Activated CD8-positive, alpha-beta memory T cell treated with anti-CD3 and anti-CD28 coated beads for 1 hour (primary cell): ENCODE measurements at regions not wholly inside any gene's neighbourhood (a gene's known extent, or its start where the extent isn't known, plus 50 kb on each side); places are given as distances from the start of the nearest gene placed in this dataset.

Experiments used
- DNase-seq, 2 donors: peaks; one replicate each; pipeline ENCODE4 v3.0.0-alpha.2; 2020; ENCODE audit warnings: low read depth in 1 of 2; ENCODE audit errors: extremely low read depth in 1 of 2

DNA sequence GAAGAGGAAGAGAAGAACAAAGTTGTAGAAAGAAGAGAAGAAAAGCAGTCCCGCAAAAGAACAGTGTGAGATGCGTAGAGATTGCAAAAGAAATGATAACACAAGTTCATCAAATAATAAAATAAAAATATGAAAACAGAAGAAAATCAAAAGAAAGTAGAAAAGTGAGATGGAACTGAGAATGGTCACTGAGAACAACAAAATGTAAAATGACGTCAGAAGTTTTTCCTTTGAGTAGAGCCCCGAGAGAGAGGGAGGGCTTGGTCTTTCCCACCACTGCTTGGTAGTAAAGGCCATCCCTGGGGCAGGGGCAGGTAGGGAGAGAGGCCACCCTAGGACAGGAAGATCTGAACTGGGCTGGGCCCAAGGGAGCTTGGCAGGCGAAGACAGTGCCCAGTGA is 533.7 kb downstream of the QKI start:
- DNase-seq: no peak

DNA sequence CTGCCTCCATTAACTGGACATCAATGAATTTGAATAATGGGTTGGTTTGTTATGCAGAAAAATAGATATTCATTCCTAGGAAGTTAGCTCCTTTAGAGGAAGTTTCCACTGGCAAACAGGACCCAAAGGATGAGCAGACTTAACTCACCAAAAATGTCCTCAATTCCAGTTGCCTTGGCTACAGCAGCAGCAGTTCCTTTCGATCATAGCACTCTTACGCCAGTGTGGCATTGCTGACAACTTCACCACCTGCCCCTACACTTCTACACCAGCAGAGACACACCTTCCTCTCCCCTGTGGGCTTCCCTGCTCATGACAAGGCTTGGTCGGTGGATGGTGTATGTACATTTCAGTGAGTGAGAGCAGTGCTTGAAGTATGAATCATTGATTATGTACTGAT is 532.8 kb downstream of the QKI start:
- no peak for DNase-seq

DNA sequence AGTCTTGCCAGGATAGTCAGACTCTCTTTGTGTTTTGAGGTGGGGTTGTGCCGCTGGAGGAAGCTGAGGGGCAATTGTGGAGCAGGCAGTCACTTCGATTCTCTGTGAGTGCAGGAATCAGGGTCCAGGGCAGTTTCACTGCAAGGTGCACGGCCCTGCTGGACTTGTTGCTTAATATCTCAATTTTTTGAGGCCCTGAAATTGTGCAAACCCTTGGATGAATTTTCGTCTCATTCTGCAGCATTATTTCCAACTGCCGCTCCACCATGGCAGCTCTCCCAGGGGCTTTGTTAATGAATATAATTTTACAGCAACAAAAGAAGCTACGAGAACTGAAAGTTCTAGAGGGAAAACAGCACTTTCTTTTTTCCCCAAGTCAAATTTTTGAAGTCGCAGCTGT is 531.9 kb downstream of the QKI start:
- DNase-seq: no peak

DNA sequence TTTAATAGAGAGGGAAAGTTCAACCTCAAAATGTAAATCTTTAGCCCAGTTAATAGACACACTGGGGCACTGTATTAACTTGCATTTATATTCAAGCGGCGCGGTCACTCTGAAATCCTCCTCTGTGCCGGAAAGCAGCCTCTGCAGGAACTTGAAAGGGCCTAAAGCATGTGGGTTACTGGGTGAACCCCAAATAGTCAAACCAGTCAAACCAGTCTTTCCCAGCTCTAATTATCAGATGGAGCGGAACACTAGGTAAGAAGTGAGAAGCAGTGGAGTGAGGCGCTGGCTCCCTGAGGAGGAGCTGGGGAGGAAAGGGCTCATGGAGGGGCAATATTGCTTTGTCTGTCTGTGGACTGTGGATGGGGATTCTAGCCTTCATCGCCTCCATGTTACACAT is 531.3 kb downstream of the QKI start:
- DNase-seq: no peak

DNA sequence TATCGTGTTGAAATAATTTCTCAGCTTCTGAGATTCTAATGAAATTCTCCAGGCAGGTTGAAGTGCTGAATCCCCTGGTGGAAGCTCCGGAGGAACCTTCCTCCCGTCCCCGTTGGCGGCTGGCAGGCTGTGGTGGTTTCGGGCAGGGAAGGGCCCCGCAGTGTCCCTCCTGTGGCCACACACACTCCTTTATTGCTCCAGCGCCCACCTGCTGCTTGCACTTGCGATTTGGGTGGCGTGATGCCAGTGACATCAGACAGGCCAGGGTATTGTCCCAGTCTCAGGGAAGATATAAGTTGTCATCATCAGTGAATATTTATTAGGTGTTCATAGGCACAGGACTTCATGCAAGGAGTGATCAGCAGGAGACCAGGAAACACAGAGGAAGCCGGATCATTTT is 530.4 kb downstream of the QKI start:
- no peak for DNase-seq

DNA sequence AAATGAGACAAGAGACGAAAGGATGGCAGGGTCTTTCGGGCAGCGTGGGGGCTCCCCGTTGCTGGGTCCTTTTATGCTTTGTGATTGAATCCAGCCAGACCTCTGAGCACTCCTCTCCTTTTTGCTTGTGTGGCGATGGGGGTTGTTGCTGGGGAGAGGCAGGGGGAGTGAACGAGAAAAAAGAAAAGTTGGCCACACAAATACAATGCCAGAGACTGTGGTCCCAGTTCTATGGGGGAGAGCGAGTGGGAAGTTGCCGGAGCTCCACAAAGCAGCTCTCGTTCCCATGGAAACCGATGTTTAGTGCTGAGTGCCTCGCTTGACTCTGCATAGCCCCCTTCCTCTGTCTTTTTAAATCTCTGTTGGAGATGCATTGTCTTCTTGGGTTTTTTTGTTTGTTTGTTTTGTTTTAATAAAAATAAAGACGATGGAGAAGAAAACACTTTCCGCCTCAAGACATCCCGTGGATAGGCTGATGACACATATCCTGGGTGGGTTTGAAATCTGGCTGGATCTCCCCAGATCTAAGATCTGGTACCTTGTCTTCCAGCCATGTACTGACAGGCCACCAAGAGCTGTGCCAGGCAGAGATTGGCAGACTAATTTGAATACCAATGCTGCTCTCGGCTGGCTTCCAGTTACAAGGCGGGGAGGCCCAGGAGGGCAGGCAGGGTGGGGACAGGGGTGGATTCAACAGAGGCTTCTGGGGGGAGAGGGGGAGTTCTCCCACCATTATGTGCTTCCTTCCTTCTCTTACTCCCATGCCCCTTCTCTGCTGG is 529.3 kb downstream of the QKI start:
- no peak for DNase-seq

DNA sequence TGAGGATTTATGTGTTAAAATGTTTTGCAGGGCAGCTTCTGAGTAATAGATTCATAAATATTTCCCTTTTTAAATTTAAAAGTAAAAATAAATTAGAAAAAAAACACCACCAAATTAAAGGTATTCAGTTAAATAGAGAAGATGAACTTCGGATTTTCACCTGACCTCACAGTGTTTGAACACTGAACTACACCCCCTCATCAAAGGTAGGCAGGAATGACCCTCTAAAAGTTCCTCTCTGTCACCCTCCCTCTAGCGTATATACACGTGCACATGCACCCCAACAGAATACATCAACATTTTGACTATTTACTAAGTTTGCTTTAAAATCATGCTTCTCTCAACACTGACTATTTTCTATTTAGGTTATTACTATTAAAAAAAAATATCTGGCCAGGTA is 528.3 kb downstream of the QKI start:
- no peak for DNase-seq

DNA sequence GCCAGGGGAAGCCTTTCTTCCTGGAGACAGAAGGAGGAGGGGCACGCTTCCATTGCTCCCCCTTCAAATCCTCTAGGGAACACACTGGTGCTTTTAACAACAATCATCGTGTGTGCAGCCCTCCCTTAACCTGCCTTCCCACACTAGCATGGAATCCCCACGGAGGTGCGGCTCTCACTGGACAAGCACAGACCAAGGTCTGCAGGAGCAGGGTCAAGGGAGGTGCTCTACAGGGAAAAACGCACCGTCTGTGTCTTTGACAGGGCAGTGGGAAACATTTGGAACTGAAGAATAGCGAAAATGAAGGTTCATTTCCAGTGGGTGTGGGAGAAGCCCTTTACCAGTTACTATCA is 527.1 kb downstream of the QKI start:
- no peak for DNase-seq

DNA sequence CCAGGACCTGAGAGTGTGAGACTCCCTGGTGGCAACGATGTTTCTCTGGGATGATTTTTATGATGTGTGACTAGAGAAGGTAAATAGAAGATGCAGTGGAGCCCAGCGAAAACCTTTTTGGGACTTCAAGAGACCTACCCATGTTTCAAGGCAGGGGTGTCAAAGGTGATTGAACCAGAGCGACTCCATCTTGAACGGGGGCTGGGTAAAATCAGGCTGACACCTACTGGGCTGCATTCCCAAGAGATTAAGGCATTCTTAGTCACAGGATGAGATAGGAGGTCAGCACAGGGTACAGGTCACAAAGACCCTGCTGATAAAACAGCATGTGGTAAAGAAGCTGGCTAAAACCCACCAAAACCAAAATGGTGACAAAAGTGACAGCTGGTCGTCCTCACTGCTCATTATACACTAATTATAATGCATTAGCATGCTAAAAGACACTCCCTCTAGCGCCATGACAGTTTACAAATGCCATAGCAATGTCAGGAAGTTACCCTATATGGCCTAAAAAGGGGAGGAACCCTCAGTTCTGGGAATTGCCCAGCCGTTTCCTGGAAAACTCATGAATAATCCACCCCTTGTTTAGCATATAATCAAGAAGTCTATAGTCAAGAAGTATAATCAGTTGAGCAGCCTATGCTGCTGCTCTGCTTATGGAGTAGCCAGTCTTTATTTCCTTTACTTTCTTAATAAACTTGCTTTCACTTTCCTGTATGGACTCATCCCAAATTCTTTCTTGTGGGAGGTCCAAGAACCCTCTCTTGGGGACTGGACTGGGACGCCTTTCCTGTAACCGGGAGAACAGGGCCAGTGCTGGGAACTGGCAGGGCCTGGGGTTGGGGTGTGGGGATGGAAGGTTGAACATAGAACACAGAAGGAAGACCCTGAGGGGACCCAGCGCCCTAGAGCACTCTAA is 526.4 kb downstream of the QKI start:
- DNase-seq: no peak

DNA sequence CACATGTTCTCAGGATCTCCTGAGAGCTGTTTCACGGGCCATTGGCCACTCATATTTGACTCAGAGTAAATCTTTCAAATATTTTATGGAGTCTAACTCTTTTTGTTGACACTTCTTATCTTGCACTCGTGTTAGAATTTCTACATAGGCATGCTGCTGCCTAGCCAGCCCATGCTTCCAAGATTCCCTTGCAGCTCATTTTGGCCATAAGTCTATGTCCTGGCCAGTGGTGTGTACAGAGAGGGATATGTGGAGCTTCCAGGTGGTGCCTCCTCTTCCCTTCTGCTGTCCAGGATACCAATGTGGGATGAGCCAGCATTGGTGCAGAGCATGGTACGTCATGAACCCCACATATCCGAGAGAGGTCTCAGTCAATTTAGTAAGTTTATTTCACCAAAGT is 522.6 kb downstream of the QKI start:
- no peak for DNase-seq

DNA sequence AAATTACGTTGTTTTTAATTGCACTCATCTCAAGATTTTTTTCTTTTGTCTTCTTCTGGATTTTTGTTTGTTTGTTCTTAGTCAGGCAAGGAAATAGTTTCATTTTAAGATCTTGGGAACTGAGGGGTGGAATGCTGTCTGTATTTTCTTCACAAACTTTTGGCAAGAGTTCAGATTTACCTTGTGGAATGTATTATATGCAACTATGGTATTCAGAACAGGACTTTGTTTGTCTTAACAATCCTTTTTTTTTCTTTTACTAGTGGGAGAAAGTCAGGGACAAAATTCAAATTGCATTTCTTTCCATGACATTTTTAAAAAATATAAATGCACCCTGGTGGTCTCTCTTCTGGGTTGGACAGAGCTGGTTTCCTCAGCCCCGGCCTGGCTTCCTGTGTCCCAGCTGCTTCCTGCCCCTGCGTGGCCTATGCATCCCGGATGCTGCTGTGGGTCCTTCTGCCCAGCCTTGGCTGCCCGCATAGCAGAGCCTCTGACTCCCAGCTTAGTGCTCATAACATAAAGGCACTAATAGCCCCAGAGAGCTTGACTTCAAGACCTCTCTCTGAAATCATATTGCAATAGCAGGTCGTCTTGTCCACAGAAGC is 520.7 kb downstream of the QKI start:
- no peak for DNase-seq

DNA sequence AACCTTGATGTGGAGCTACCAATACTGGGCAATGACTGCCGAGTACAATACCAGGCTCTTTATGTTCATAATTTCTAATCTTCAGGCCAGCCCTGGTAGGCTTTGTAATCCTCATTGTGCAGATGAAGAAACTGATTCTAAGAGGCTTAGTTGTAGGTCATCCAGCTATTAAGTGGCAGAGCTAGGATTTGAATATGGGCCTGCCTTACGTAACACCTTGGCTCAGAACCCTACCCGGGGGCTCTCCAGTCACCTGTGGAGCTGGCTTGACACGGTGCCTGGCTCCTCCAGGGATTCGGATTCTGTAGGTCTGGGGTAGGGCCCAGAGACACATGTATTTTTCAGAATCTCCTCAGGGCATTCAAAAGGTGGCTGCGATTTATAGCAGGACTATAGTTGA is 515.5 kb downstream of the QKI start:
- no peak for DNase-seq

DNA sequence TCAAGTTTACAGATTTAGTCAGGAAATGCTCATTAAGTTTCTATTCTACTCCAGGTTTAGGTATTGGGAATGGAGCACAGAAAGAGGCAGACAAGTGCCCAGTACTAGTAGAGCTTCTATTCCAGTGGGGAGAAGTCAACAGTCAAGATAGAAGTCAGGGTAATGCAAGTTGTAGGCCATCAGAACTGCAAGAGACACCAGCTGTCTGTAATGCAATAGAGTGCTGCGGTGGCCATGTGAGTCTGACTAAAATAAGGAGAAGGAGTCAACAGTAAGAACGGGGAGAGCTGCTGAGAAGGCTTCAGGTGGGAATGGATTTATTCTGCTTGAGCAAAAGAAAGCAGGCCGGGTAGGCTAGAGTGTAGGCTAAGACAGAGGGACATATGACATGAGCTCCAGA is 515.0 kb downstream of the QKI start:
- no peak for DNase-seq

DNA sequence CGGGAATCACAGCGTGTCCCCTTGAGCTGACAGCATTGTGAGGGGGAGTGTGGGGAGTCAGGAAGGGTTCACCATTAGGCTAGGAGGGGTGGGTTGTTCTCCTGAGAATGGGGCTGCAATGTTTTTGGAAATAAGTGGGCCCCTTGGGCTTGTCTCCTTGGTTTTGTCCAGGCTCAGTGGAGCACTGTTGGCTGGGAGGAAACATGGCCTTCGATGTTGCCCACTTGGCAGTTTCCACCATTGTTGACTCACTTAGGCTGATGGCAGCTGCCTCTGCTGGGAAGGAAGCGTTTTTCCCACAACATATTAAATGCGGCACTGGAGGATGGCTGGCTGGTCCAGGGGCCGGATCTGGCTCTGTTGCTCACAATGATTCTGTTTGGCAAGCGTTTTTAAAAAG is 512.1 kb downstream of the QKI start:
- no peak for DNase-seq

DNA sequence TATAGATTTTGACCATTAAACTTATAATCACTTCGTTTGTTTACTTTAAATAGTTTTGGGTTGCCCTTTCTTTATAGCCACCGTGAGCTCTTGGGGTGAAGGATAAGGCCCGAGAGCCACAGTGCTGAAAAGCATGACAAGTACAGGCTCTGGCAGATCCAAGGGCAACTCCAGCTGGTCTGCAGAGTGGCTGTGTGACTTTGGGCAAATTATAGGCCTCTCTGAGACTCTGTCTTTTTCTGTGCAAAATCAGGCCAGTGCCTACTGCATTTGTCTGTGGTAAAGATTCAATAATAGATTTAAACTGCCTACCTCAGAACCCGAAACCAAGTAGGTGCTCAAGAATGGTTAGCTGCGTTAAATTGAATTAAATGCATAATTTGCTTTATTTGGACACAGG is 511.3 kb downstream of the QKI start:
- no peak for DNase-seq

DNA sequence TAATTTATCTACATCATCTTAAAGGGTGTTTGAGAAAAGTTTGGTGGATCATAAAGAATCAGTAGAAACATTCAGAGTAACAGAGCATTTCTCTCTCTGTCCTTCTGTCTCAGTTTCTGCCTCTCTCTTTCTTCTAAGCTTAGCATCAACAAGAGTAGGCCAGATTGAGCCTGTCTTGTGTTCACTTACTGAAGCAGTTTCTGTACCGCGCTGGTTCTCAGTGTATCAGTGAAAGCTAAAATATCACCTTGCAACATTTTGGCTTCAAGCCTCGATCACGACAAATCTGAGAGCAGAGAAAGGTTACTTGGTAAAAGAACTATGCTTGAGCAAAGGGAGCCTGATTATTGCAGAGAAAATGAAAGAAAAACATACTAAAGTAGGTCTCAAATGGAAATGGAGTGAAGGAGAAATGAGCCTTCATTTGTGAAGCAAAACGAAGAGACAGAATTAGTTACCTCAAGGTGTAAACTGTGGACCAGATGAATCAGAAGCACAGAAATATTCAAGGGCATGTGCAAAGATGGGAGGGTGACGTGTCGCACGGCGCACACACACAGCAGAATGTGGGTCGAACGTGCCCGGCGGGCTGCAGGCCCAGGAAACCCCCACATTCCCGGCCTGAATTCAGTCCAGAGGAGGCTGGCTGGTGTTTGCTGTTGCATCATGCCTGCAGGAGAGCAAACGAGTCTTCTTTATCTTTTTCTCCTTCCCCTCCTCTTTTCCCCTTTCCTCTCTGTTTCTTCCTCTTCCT is 509.3 kb downstream of the QKI start:
- DNase-seq: no peak

DNA sequence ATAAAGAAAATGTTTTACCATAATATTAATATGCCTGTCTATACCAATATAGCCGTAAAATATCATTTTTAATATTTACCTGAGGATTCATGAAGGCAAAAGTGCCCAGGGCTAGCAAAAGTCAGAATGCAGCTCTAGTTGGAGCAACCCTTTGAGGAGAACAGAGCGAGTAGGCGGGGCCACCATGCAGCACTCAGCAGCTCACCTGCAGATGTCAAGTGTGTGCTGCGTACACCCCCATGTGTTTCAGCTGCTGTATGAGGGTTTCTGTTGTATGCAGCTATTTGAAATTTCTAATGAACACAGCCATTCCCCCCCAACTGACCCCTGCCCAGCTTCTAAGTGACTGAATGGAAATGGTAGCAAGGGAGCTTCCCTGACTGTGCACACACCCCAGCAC is 508.0 kb downstream of the QKI start:
- DNase-seq: no peak

DNA sequence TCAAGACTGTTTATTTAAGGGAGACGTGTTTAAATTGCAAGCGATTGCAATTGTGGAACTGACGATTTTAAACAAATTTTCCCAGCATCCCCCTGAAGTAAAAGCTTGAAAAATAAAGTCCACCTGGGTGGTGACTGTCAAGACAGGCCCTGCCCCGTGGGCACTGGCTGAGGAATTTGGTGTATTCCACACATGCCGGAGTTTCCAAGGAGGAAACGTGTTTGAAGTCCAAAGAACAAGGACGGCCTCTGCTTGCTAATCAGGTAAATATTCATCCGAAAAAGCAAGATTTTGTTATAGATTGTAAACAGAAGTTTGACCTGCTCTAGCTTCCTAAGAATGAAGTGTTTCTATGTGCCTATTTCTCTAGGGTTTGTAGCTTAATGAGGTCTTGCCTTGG is 505.1 kb downstream of the QKI start:
- no peak for DNase-seq

DNA sequence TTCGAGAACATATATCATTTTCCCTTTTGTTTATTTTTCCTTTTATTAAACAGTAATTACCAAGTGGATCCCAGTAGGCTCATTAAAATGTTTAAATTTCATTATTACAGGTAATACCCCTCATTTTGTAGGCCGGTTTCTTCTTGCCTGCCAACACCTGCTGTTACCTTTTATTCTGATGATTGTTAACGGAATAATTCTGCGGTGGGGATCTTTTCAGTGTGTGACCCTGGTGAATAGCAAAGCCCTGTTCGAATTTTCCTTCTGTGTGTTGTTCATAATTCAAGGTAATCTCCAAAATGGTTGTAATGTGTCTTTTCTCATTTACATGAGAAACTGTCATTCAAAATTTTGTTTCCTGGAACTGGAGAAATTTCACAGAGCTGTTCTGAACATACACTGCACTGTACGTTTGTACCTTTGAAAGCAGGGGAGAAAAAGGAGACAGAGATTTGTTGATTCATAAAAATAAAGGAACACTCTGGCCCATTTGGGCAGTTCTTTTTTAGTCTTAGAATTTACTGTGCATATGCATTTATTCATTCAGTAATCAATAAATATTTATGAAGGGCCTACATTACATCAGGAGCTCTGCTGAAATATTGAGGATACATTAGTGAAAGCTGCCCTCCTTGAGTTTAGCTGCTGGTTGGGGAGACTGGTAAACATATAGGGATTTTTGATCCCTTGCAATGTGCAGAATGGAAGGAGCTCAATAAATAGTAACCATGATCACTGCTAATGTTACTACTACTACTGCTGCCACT is 502.0 kb downstream of the QKI start:
- no peak for DNase-seq

DNA sequence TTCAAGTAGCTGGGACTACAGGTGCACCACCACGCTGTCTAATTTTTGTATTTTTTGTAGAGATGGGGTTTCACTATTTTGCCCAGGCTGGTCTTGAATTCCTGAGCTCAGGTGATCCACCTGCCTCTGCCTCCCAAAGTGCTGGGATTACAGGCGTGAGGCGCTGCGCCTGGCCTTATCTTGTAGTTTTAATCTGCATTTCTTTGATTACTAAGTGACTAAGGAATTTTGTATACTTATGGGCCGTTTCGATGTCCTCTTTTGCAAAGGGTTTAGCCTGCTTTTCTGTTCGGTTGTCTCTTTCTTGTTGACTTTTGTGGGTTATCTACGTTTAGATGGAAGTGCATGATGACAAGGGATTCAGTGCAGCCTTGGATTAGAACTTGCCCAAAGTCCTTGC is 500.6 kb downstream of the QKI start:
- DNase-seq: no peak

DNA sequence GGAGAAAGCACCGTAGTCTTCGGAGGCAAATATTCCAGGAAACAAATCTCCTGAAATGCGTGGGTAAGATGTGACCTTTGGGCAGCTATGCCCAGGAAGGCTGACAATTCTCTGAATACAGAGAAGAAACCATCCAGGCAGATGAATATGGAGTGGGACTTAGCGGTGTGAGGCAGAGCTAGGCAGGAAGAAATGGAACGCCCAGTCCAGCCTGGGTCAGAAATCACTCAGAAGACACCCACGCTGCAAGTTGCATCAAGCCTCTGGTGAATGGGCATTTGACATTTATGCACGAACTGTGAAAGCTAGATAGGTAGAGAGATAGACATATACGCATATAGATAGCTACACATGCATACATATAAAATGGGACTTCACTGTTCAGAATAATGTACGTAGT is 498.5 kb downstream of the QKI start:
- DNase-seq: no peak
